Endothelial cell of umbilical vein (primary cell): ENCODE measurements at regions not wholly inside any gene's neighbourhood (a gene's known extent, or its start where the extent isn't known, plus 50 kb on each side); places are given as distances from the start of the nearest gene placed in this dataset.

Source experiments
- BruUV-seq: library from RNA; stranded (reverse); fragments of 400-500 nt; replicated peaks from 2 replicates; lab custom pipeline; 2021; lab: Mats Ljungman, UMichigan
- CTCF ChIA-PET: fragments of 300-600, 350-600 bp; sonication (Branson Sonifier 250); formaldehyde crosslinking; loops from one replicate; lab custom pipeline; 2021; ENCODE audit warnings: antibody characterized with exemption, inconsistent platforms; lab: Charles Lee
- POLR2A ChIA-PET: fragments of 300-600, 350-600 bp; sonication (Branson Sonifier 250); formaldehyde crosslinking; loops from one replicate; lab custom pipeline; 2021; ENCODE audit warnings: antibody characterized with exemption, inconsistent platforms; lab: Charles Lee
- DNase-seq: peaks from one replicate; pipeline ENCODE4 v3.0.0-alpha.2; 2011; ENCODE audit warnings: low read depth, low spot score
- FAIRE-seq: peaks from 2 replicates; lab custom pipeline; 2011; peaks lifted over from hg19 to GRCh38; lab: Jason Lieb, UNC
- H2AFZ ChIP-seq: 2 replicates; pipeline ENCODE4 v1.6.0; 2012; ENCODE audit warnings: low read depth, low read length, control low read depth, inconsistent platforms
- H3K27ac ChIP-seq: 2 replicates; pipeline ENCODE4 v1.5.1; 2011; ENCODE audit warnings: low read depth, mild to moderate bottlenecking, control low read depth, low read length, moderate library complexity; ENCODE audit not compliant: insufficient read depth
- H3K27me3 ChIP-seq, 2 experiments: 2 replicates each; pipeline versions ENCODE4 v1.6.0 to v1.6.1; 2011; ENCODE audit warnings: low read length in 2 of 2, mixed read lengths in 1 of 2; ENCODE audit not compliant: control insufficient read depth in 2 of 2, insufficient read depth in 2 of 2
- H3K36me3 ChIP-seq, 2 experiments: 2 replicates in 1 of 2; 3 replicates in 1 of 2; pipeline ENCODE4 v1.5.1; 2011; ENCODE audit warnings: low read length in 2 of 2, mild to moderate bottlenecking in 1 of 2, moderate library complexity in 1 of 2; ENCODE audit not compliant: control insufficient read depth in 2 of 2, insufficient read depth in 2 of 2; ENCODE audit errors: extremely low read depth in 1 of 2
- H3K4me1 ChIP-seq: 3 replicates; pipeline ENCODE4 v1.5.1; 2011; ENCODE audit warnings: mild to moderate bottlenecking, low read length; ENCODE audit not compliant: control insufficient read depth, insufficient read depth; ENCODE audit errors: extremely low read depth
- H3K4me2 ChIP-seq: 2 replicates; pipeline ENCODE4 v1.6.1; 2011; ENCODE audit warnings: low read length, control low read depth, mixed read lengths; ENCODE audit not compliant: insufficient read depth
- H3K4me3 ChIP-seq, 3 experiments: fragments of 200-600 bp in 1 of 3; sonication (generic), shearing (Covaris generic) in 1 of 3; replicated peaks in 1 of 3; 2 replicates each; pipeline ENCODE4 v1.5.1; 2011 to 2016; ENCODE audit warnings: control low read depth in 3 of 3, low read length in 3 of 3, mild to moderate bottlenecking in 2 of 3, inconsistent platforms in 1 of 3, low read depth in 1 of 3, moderate library complexity in 1 of 3; ENCODE audit not compliant: insufficient read depth in 1 of 3
- H3K79me2 ChIP-seq: 2 replicates; pipeline ENCODE4 v1.6.0; 2012; ENCODE audit warnings: low read length, inconsistent platforms; ENCODE audit not compliant: control insufficient read depth, insufficient read depth
- H3K9ac ChIP-seq: replicated peaks from 2 replicates; pipeline ENCODE3; 2011; ENCODE audit warnings: low read length, control low read depth; ENCODE audit not compliant: insufficient read depth; ENCODE audit errors: extremely low read depth
- H3K9me1 ChIP-seq: replicated peaks from 3 replicates; pipeline ENCODE4 v1.6.0; 2011; ENCODE audit warnings: mild to moderate bottlenecking, low read length; ENCODE audit not compliant: control insufficient read depth, insufficient read depth; ENCODE audit errors: extremely low read depth
- H3K9me3 ChIP-seq: replicated peaks from 2 replicates; pipeline ENCODE4 v1.5.1; 2012; ENCODE audit warnings: low read length, inconsistent platforms; ENCODE audit not compliant: control insufficient read depth, insufficient read depth
- H4K20me1 ChIP-seq: replicated peaks from 2 replicates; pipeline ENCODE3; 2011; ENCODE audit warnings: mild to moderate bottlenecking, low read length; ENCODE audit not compliant: control insufficient read depth, insufficient read depth; ENCODE audit errors: extremely low read depth
- CTCF ChIP-seq, 2 donors: IDR thresholded peaks; 1 replicate in 1 of 2; 2 replicates in 1 of 2; pipeline ENCODE4 v1.5.1; 2011; ENCODE audit warnings: low read length in 2 of 2, mild to moderate bottlenecking in 2 of 2, moderate library complexity in 2 of 2, control low read depth in 1 of 2, inconsistent platforms in 1 of 2, low read depth in 1 of 2; ENCODE audit not compliant: insufficient read depth in 1 of 2; ENCODE audit errors: extremely low read depth in 1 of 2
- EZH2 ChIP-seq: IDR thresholded peaks from 2 replicates; pipeline ENCODE4 v1.6.1; 2012; ENCODE audit warnings: borderline replicate concordance, low read depth, mild to moderate bottlenecking, moderate library complexity, low read length, inconsistent platforms; ENCODE audit not compliant: severe bottlenecking
- FOS ChIP-seq: IDR thresholded peaks from 2 replicates; pipeline ENCODE4 v1.6.1; 2011; ENCODE audit warnings: mild to moderate bottlenecking, low read length, moderate library complexity, borderline replicate concordance; ENCODE audit not compliant: insufficient read depth
- GATA2 ChIP-seq: IDR thresholded peaks from 2 replicates; pipeline ENCODE4 v1.7.0; 2011; ENCODE audit warnings: low read depth, mild to moderate bottlenecking, moderate library complexity, mixed read lengths, low read length; ENCODE audit not compliant: insufficient read length, insufficient read depth
- JUN ChIP-seq: IDR thresholded peaks from 2 replicates; pipeline ENCODE4 v1.6.1; 2011; ENCODE audit warnings: borderline replicate concordance, low read depth; ENCODE audit not compliant: insufficient read length, insufficient read depth
- MAX ChIP-seq: IDR thresholded peaks from 2 replicates; pipeline ENCODE4 v1.6.1; 2011; ENCODE audit not compliant: insufficient read depth, insufficient read length
- MYC ChIP-seq: IDR thresholded peaks from one replicate; pipeline ENCODE4 v1.6.1; 2011; ENCODE audit warnings: mild to moderate bottlenecking, low read depth, low read length
- POLR2A ChIP-seq: IDR thresholded peaks from 2 replicates; pipeline ENCODE4 v1.6.1; 2012; ENCODE audit warnings: low read depth, mild to moderate bottlenecking, control low read depth, low read length
- POLR2AphosphoS5 ChIP-seq: IDR thresholded peaks from 2 replicates; pipeline ENCODE4 v1.6.1; 2012; ENCODE audit warnings: low read depth, mild to moderate bottlenecking, control low read depth, low read length, moderate library complexity; ENCODE audit not compliant: insufficient read depth
- dilution Hi-C: fragments of 300-500 bp; cut with MboI; formaldehyde crosslinking; loops from one replicate; pipeline ENCODE4 v1.15.0; 2019; ENCODE audit warnings: low sequenced_read_pairs; ENCODE audit not compliant: extremely low pct_ligation_motif_present
- intact Hi-C: fragments of 100-400 bp; cut with micrococcal nuclease; formaldehyde crosslinking; loops from one replicate; pipeline ENCODE4 v1.10.0; 2022

GRCh38 chr7:54701982-54702381 lies 57.0 kb downstream of the SEC61G start:
- H3K9me3 ChIP-seq = no peaks in the 10 kb centered on the region
- H3K4me2 ChIP-seq = no peak overlapping the region
- H3K27me3 ChIP-seq = peaks cover 0 to 2% of the 10 kb centered on the region in 2 experiments
- H3K27ac ChIP-seq = no peak overlapping the region
- H3K4me1 ChIP-seq = no peaks in the 10 kb centered on the region
- H2AFZ ChIP-seq = no peak overlapping the region
- no peaks in the 10 kb centered on the region for H3K9me1 ChIP-seq
- H3K4me3 ChIP-seq = no peak overlapping the region
- ChIA-PET CTCF (no interaction called here), POLR2A (no interaction called here)
- H3K79me2 ChIP-seq = no peaks in the 10 kb centered on the region
- dilution Hi-C loops (no loop called here), intact Hi-C loops (no loop called here)
- no peak overlapping the region for H3K9ac ChIP-seq
- FAIRE-seq (no peak), DNase-seq (no peak)
- BruUV-seq = no TSS peak
- H4K20me1 ChIP-seq = no peaks in the 10 kb centered on the region
- H3K36me3 ChIP-seq = no peaks in the 10 kb centered on the region
- no peak for TF ChIP-seq EZH2
- TF ChIP-seq FOS = no peak
- TF ChIP-seq JUN = no peak
- no peak for TF ChIP-seq POLR2A
- TF ChIP-seq MAX = no peak
- no peak for TF ChIP-seq POLR2AphosphoS5
- TF ChIP-seq CTCF (IDR thresholded peaks at IDR 0.05; ENCODE audit: extremely low read depth in 1 of 2, insufficient read depth in 1 of 2, low read depth in 1 of 2, low read length in 2 of 2) = no peak
- no peak for TF ChIP-seq GATA2
- TF ChIP-seq MYC = no peak
